ENCODE measurements at regions not wholly inside any gene's neighbourhood (a gene's known extent, or its start where the extent isn't known, plus 50 kb on each side); places are given as distances from the start of the nearest gene placed in this dataset.

GRCh38 chr13:53417601-53418000, 389.0 kb downstream of the OLFM4 start:
- TF ChIP-seq, protein P1, sequence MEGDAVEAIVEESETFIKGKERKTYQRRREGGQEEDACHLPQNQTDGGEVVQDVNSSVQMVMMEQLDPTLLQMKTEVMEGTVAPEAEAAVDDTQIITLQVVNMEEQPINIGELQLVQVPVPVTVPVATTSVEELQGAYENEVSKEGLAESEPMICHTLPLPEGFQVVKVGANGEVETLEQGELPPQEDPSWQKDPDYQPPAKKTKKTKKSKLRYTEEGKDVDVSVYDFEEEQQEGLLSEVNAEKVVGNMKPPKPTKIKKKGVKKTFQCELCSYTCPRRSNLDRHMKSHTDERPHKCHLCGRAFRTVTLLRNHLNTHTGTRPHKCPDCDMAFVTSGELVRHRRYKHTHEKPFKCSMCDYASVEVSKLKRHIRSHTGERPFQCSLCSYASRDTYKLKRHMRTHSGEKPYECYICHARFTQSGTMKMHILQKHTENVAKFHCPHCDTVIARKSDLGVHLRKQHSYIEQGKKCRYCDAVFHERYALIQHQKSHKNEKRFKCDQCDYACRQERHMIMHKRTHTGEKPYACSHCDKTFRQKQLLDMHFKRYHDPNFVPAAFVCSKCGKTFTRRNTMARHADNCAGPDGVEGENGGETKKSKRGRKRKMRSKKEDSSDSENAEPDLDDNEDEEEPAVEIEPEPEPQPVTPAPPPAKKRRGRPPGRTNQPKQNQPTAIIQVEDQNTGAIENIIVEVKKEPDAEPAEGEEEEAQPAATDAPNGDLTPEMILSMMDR (conservative IDR thresholded peaks at IDR 0.05; ENCODE audit: low read depth): no peak
- ChIA-PET CTCF (no interaction called here), POLR2A (ENCODE audit: low non-redundant PET) (no interaction called here)
- no peak overlapping the region for H3K27ac ChIP-seq
- DNase-seq (ENCODE audit: low spot score): no peak

- H3K27ac ChIP-seq: no peak overlapping the region
- CTCF ChIA-PET: interaction anchor here (0.7 kb wide), 1 partner anchor 11 kb away, joined by 3 read pairs; no protein-coding TSS in a partner anchor
- POLR2A ChIA-PET (ENCODE audit: low non-redundant PET): no interaction called here
- TF ChIP-seq, protein P1 (conservative IDR thresholded peaks at IDR 0.05; ENCODE audit: low read depth): no peak
- no peak for DNase-seq (ENCODE audit: low spot score)
Observed at GRCh38 chr13:53422415-53422814, 393.8 kb downstream of the OLFM4 start.

DNA sequence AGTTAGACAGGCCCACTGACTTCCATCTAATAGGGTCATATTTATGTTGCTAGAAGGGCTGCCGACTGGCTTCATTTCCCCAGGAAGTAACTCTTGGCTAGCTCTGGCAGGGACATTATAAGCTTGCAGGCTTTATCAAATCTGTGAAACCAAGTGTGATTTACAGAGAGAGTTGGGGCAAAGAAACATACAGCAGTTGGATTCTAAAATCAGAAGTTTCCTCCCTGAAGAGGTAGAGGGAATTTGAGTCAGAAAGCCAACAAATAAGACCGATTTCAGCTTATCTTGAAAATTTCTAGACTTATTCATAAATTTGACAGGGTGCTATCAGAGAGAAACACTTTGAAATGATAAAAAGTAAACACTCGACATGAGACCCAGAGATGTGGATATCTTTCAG, 407.8 kb downstream of the OLFM4 start:
- TF ChIP-seq, protein P1 (conservative IDR thresholded peaks at IDR 0.05; ENCODE audit: low read depth): no peak
- no peak for DNase-seq (ENCODE audit: low spot score)
- POLR2A ChIA-PET (ENCODE audit: low non-redundant PET): no interaction called here
- no peak overlapping the region for H3K27ac ChIP-seq
- CTCF ChIA-PET: no interaction called here

DNA sequence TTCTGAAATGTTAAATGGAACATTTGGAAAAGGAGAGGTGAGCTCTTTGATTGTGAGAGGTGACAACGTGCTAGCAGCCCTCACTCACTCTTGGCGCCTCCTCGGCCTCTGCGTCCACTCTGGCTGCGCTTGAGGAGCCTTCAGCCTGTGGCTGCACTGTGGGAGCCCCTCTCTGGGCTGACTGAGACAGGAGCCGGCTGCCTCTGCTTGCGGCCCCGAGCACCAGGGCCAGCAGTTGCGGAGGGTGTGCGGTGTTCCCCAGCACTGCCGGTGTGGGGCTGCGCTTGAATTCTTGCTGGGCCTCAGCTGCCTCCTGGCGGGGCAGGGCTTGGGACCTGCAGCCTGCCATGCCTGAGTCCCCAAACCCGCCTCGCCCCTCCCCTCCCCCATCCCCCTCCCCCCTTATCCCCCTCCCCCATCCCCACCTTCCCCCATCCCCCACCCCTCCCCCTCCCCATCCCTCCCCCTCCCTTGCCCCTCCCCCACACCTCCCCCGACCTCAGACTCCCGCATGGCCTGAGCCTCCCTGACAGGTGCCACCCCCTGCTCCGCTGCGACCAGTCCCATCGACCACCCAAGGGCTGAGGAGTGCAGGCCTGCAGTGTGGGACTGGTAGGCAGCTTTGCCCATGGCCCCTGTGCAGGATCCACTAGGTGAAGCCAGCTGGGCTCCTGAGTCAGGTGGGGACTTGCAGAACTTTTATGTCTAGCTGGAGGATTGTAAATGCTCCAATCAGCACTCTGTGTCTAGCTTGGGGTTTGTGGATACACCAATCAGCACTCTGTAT, 411.0 kb downstream of the OLFM4 start:
- TF ChIP-seq, protein P1 (conservative IDR thresholded peaks at IDR 0.05; ENCODE audit: low read depth): no peak
- POLR2A ChIA-PET (ENCODE audit: low non-redundant PET): no interaction called here
- no peak overlapping the region for H3K27ac ChIP-seq
- DNase-seq (ENCODE audit: low spot score): no peak
- CTCF ChIA-PET: no interaction called here

DNA sequence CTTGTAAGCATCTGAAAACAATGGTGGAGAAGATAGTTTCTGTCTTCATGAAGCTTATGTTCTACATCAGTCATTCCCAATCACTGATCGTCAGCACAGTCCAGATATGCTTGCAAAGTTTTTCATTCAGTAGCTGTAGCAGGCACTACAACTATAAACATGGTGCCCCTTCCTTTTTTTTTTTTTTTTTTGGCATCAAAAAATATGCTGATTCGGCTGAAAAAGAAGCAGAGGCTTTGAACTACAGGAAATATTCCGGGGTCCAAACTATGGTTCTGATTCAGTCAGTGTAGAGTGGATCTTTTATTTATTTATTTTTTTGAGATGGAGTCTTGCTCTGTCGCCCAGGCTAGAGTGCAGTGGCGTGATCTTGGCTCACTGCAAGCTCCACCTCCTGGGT, 414.4 kb downstream of the OLFM4 start:
- TF ChIP-seq, protein P1 (conservative IDR thresholded peaks at IDR 0.05; ENCODE audit: low read depth): no peak
- DNase-seq (ENCODE audit: low spot score): no peak
- CTCF ChIA-PET: no interaction called here
- POLR2A ChIA-PET (ENCODE audit: low non-redundant PET): no interaction called here
- H3K27ac ChIP-seq: no peak overlapping the region

- ChIA-PET CTCF (no interaction called here), POLR2A (ENCODE audit: low non-redundant PET) (no interaction called here)
- no peak overlapping the region for H3K27ac ChIP-seq
- DNase-seq (ENCODE audit: low spot score): no peak
- TF ChIP-seq, protein P1 (conservative IDR thresholded peaks at IDR 0.05; ENCODE audit: low read depth): no peak
Observed at GRCh38 chr13:53445686-53446085, 417.1 kb downstream of the OLFM4 start.
